Skeletal muscle satellite cell (primary cell): ENCODE measurements at regions not wholly inside any gene's neighbourhood (a gene's known extent, or its start where the extent isn't known, plus 50 kb on each side); places are given as distances from the start of the nearest gene placed in this dataset.

Experiments
- H3K27me3 ChIP-seq: 2 replicates; pipeline ENCODE4 v1.7.0; 2013; ENCODE audit warnings: low read length; ENCODE audit not compliant: control insufficient read depth, insufficient read depth
- H3K36me3 ChIP-seq: 2 replicates; pipeline ENCODE4 v1.7.0; 2013; ENCODE audit warnings: mild to moderate bottlenecking, control low read depth, low read length; ENCODE audit not compliant: insufficient read depth
- H3K4me1 ChIP-seq: 2 replicates; pipeline ENCODE4 v1.7.0; 2013; ENCODE audit warnings: low read length; ENCODE audit not compliant: control insufficient read depth, insufficient read depth
- H3K4me2 ChIP-seq: 2 replicates; pipeline ENCODE4 v1.7.0; 2013; ENCODE audit warnings: mild to moderate bottlenecking, low read length
- H3K4me3 ChIP-seq: 2 replicates; pipeline ENCODE4 v1.7.0; 2013; ENCODE audit warnings: low read length
- H3K9ac ChIP-seq: 2 replicates; pipeline ENCODE4 v1.7.0; 2013; ENCODE audit warnings: mild to moderate bottlenecking, low read depth, low read length, moderate library complexity
- H3K9me3 ChIP-seq: replicated peaks from 2 replicates; pipeline ENCODE4 v1.7.0; 2013; ENCODE audit warnings: mild to moderate bottlenecking, control low read depth, low read length

DNA sequence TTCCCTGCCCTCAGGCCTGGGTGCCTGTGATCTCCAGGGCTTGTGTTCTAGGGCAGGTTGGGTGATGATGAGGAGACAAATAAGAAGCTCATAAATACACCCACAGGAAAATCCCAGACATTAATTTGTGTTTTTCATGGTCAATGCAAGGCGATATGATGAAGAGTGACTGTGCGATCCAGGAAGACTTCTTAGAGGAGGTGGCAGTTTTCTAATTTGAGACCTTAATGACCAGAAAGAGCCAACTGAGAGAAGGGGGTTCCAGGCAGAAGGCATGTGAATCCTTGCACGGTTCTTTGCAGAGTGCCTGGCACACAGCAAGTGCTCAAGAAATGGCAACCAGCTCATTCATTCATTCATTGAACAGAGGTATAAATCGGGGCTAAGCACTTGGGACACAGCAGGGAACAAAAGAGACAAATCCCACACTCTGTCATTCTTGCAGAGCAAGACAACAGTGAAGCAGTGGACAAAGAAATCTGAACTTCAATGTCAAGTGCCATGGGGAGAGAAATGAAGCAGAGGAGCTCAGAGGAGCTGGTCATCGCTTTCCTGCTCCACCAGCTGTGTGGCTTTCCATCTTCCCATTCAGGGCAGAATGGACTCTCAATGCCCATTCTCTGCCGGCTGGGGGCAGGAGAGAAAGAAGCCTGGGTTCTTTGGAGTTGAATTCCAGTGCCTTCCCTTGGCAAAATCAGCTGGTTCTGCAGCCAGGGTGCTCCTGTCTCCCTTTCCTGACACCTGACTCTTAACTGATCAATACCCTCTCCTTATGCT lies 128.3 kb downstream of the AACS start:
- H3K4me3 ChIP-seq: no peak overlapping the region
- no peak overlapping the region for H3K9ac ChIP-seq
- no peak overlapping the region for H3K4me2 ChIP-seq
- H3K27me3 ChIP-seq: peaks cover 44% of the 10 kb centered on the region
- H3K9me3 ChIP-seq: no peaks in the 10 kb centered on the region
- H3K4me1 ChIP-seq: no peaks in the 10 kb centered on the region
- H3K36me3 ChIP-seq: no peaks in the 10 kb centered on the region

DNA sequence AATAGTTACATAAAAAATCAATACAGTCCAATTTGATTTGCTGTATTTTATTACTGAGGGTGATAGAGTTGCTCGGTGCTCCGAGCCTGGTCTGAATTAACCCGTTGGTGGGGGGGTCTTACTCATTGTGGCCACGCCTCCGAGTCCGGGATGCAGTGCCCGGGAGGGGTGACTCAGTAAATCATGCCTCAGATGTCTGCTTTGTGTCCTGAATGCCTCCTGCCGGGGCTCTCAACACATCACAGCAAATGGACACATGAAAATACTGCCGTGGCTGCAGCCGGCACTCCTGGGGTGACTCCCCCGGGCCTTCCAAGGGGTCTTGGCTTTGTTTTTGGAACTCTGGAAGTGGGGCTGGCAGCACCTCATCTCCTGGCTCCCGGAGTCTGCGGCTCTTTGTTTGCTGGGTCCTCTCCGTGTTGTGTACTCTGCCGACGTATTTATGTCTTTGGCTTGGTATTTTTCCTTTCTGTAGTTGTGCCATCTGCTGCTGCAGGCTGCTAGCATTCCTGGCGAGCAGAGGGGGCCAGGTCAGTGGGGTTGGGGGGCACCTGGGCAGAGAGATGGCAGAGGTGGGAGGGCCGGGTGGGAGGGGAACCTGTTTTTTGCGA lies 129.0 kb downstream of the AACS start:
- H3K36me3 ChIP-seq: no peaks in the 10 kb centered on the region

GRCh38 chr12:125194987-125195386 lies 129.8 kb downstream of the AACS start:
- Histone ChIP-seq H3K36me3 (no peaks in the 10 kb centered on the region), H3K27me3 (peaks cover 40% of the 10 kb centered on the region), H3K4me1 (no peaks in the 10 kb centered on the region), H3K4me2 (no peak overlapping the region), H3K9me3 (no peaks in the 10 kb centered on the region), H3K4me3 (no peak overlapping the region), H3K9ac (no peak overlapping the region)

More for the DNA sequence above, 129.0 kb downstream of the AACS start:
- Histone ChIP-seq H3K4me1 (no peaks in the 10 kb centered on the region), H3K4me2 (peak overlapping the region; percentile 52), H3K9ac (no peak overlapping the region), H3K27me3 (peaks cover 44% of the 10 kb centered on the region), H3K9me3 (no peaks in the 10 kb centered on the region), H3K4me3 (no peak overlapping the region)

DNA sequence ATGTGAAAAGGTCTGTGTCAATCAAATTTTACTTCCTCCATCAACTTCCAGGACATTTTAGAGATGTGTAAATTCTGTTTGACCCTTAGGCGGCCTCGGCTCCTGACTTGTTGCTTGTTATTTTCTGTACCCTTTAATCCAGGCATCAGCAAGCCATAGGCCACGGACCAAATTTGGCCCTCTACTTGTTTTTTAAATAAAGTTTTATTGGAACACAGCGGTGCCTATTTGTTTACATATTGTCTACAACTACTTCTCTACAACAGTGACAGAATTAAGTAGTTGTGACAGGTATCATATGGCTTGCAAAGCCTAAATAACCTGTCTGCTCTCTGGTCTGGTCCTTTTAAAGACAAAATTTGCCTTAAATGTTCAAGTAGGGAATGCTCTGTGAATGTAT lies 132.1 kb downstream of the AACS start:
- Histone ChIP-seq H3K27me3 (peaks cover 32% of the 10 kb centered on the region), H3K4me1 (no peaks in the 10 kb centered on the region), H3K4me2 (no peak overlapping the region)

GRCh38 chr12:125198652-125199051 lies 133.4 kb downstream of the AACS start:
- Histone ChIP-seq H3K4me3 (no peak overlapping the region), H3K9me3 (no peaks in the 10 kb centered on the region), H3K27me3 (peaks cover 20% of the 10 kb centered on the region), H3K9ac (no peak overlapping the region), H3K36me3 (no peaks in the 10 kb centered on the region), H3K4me2 (no peak overlapping the region), H3K4me1 (no peaks in the 10 kb centered on the region)

More for the DNA sequence above, 132.1 kb downstream of the AACS start:
- H3K9ac ChIP-seq: no peak overlapping the region
- no peaks in the 10 kb centered on the region for H3K36me3 ChIP-seq
- no peaks in the 10 kb centered on the region for H3K9me3 ChIP-seq
- H3K4me3 ChIP-seq: no peak overlapping the region

DNA sequence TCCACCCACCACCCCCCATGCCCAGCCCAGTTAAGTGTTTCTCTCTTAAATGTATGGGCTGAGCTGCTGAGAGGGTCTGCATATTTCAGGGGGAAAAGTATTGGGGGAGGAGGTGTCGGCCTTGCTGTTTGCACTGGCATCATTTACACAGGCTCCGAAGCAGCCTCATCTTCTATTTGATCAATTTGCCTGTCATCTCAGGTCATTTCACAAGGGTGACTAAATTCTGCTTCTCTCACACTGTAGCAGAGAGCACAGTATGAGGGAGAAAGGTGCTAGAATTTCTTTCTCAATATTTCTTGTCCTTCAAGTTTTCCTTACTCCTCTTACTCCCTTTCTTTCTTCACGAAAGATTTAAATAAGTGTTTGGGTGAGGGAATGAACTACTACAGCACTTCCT lies 135.9 kb downstream of the AACS start:
- H3K36me3 ChIP-seq: no peaks in the 10 kb centered on the region
- H3K27me3 ChIP-seq: peaks cover 17% of the 10 kb centered on the region
- no peak overlapping the region for H3K4me3 ChIP-seq
- H3K9me3 ChIP-seq: no peaks in the 10 kb centered on the region
- no peaks in the 10 kb centered on the region for H3K4me1 ChIP-seq
- H3K4me2 ChIP-seq: no peak overlapping the region
- no peak overlapping the region for H3K9ac ChIP-seq

- Histone ChIP-seq H3K9ac (no peak overlapping the region), H3K4me3 (no peak overlapping the region), H3K9me3 (no peaks in the 10 kb centered on the region), H3K4me1 (no peaks in the 10 kb centered on the region), H3K4me2 (no peak overlapping the region), H3K36me3 (no peaks in the 10 kb centered on the region), H3K27me3 (peaks cover 17% of the 10 kb centered on the region)
These were observed 136.7 kb downstream of the AACS start for GRCh38 chr12:125201940-125202339.

GRCh38 chr12:125202421-125202820 lies 137.2 kb downstream of the AACS start:
- Histone ChIP-seq H3K9me3 (no peaks in the 10 kb centered on the region), H3K27me3 (peaks cover 17% of the 10 kb centered on the region), H3K4me1 (no peaks in the 10 kb centered on the region), H3K9ac (no peak overlapping the region), H3K4me3 (no peak overlapping the region), H3K36me3 (no peaks in the 10 kb centered on the region), H3K4me2 (no peak overlapping the region)

GRCh38 chr12:125203145-125203765 lies 138.0 kb downstream of the AACS start:
- no peaks in the 10 kb centered on the region for H3K4me1 ChIP-seq
- H3K9ac ChIP-seq: no peak overlapping the region
- no peak overlapping the region for H3K4me3 ChIP-seq
- no peaks in the 10 kb centered on the region for H3K9me3 ChIP-seq
- H3K36me3 ChIP-seq: no peaks in the 10 kb centered on the region
- H3K4me2 ChIP-seq: no peak overlapping the region
- peaks cover 17% of the 10 kb centered on the region for H3K27me3 ChIP-seq

DNA sequence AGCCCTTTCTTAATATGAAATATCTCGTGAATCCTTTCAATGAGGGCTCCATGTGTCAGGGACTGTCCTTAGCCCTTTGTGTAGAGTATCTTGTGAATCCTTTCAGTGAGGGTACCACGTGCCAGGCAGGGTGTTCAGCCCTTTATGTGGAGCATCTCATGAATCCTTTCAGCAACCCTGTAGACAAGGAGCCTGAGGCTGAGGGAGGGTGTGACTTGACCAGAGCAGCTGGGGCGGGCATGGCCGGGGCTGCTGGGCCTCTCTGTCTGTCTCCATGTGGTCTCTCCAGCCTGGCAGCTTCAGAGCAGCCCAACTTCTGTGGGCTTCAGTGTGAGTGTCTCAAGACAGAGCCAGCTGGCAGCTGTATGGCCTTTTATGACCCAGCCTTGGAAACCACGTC lies 140.2 kb downstream of the AACS start:
- no peak overlapping the region for H3K9ac ChIP-seq
- no peak overlapping the region for H3K4me2 ChIP-seq
- no peaks in the 10 kb centered on the region for H3K36me3 ChIP-seq
- H3K4me1 ChIP-seq: no peaks in the 10 kb centered on the region
- H3K4me3 ChIP-seq: no peak overlapping the region
- peaks cover 13% of the 10 kb centered on the region for H3K27me3 ChIP-seq
- no peaks in the 10 kb centered on the region for H3K9me3 ChIP-seq

GRCh38 chr12:125206711-125207110 lies 141.5 kb downstream of the AACS start:
- no peak overlapping the region for H3K9ac ChIP-seq
- H3K9me3 ChIP-seq: no peaks in the 10 kb centered on the region
- no peaks in the 10 kb centered on the region for H3K36me3 ChIP-seq
- H3K4me1 ChIP-seq: no peaks in the 10 kb centered on the region
- no peak overlapping the region for H3K4me2 ChIP-seq
- no peak overlapping the region for H3K4me3 ChIP-seq
- peaks cover 11% of the 10 kb centered on the region for H3K27me3 ChIP-seq
